ENCODE measurements at regions not wholly inside any gene's neighbourhood (a gene's known extent, or its start where the extent isn't known, plus 50 kb on each side); places are given as distances from the start of the nearest gene placed in this dataset.
"Not testable (repeated sequence)": the region's sequence is repeated elsewhere in the genome, so short reads cannot be mapped to it uniquely, and the experiment has no call there.

DNA sequence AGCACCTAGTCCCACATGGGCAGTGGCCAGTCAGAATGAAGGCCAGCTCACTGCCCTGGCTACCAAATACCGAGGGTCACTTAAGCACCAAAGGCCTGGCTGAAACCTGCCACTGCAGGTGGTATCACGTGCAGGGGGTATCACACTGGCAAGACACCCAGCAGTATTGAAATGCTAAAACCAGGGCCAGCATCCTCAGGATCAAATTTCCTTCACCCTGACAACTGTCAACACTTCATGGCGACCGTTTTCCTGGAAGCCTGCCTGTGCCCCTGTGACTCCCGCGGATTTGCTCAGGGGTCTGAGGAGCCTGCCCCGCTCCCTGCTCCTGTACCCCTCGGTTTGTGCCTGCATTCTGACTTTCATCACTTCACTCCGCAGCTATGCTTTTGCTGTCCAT is 151.1 kb downstream of the TTLL2 start:
- H3K27ac Mint-ChIP-seq = no peak overlapping the region
- H3K27me3 Mint-ChIP-seq = peaks cover 4% of the 10 kb centered on the region
- intact Hi-C loops (cut with micrococcal nuclease) = no loop called here
- no peaks in the 10 kb centered on the region for H3K4me1 Mint-ChIP-seq
- no peak overlapping the region for H3K4me3 Mint-ChIP-seq
- DNase-seq = no peak
- H3K9me3 Mint-ChIP-seq = no peaks in the 10 kb centered on the region
- H3K36me3 Mint-ChIP-seq (ENCODE audit: low read depth) = no peaks in the 10 kb centered on the region

DNA sequence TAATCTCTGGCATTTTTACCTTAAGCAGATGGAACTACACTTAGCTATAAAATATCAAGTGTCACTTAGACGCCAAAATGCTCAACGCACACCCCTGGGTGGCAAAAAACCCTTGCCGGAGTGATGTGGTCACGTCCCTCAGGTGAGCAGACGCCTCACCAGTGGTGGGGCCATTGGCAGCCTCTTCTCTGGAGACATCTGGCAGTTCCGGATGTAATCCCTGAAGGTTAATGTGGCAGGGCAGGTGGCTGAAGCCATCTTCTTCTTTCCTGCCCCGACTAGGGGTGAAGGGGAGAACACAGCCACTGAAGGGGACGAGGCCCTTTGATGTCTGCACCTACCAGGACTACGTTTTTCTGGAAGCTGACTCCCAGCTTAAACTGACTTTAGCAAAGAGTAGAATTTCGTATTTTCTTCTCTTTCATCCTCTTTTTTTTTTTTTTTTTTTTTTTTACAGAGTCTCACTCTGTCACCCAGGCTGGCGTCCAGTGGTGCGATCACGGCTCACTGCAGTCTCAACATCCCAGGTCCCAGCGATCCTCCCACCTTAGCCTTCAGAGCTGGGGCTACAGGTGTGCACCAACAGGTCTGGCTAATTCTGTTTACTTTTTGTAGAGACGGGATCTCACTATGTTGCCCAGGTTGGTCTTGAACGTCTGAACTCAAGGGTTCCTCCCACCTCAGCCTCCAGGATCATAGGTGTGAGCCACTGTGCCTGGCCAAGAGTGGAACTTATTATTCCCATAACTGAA is 152.1 kb downstream of the TTLL2 start:
- no peaks in the 10 kb centered on the region for H3K4me1 Mint-ChIP-seq
- intact Hi-C loops (cut with micrococcal nuclease) = no loop called here
- no peaks in the 10 kb centered on the region for H3K9me3 Mint-ChIP-seq
- no peaks in the 10 kb centered on the region for H3K36me3 Mint-ChIP-seq (ENCODE audit: low read depth)
- no peak overlapping the region for H3K4me3 Mint-ChIP-seq
- peaks cover 4% of the 10 kb centered on the region for H3K27me3 Mint-ChIP-seq
- H3K27ac Mint-ChIP-seq = no peak overlapping the region
- no peak for DNase-seq

DNA sequence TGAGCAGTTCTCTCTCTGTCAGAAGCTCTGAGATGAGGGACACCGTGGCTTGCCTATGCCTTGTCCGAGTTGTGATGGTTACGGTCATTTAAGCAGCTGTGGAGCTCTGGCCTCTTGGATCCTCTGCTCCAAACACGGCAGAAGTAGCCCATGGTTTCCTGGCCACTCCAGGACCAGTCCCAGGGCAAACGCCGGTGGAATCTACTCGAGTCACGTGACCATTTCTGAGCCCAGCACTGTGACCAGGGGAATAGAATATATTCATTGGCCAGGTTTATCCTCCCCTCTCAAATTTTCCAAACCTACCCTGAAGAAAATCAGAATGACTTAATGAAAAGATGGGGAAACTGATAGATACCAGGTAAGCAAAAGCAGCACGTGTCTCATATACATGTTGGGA is 152.8 kb downstream of the TTLL2 start:
- H3K9me3 Mint-ChIP-seq = no peaks in the 10 kb centered on the region
- H3K27ac Mint-ChIP-seq = no peak overlapping the region
- H3K36me3 Mint-ChIP-seq (ENCODE audit: low read depth) = no peaks in the 10 kb centered on the region
- H3K27me3 Mint-ChIP-seq = peaks cover 5% of the 10 kb centered on the region
- H3K4me3 Mint-ChIP-seq = no peak overlapping the region
- no peaks in the 10 kb centered on the region for H3K4me1 Mint-ChIP-seq
- DNase-seq = no peak
- intact Hi-C loops (cut with micrococcal nuclease) = no loop called here

DNA sequence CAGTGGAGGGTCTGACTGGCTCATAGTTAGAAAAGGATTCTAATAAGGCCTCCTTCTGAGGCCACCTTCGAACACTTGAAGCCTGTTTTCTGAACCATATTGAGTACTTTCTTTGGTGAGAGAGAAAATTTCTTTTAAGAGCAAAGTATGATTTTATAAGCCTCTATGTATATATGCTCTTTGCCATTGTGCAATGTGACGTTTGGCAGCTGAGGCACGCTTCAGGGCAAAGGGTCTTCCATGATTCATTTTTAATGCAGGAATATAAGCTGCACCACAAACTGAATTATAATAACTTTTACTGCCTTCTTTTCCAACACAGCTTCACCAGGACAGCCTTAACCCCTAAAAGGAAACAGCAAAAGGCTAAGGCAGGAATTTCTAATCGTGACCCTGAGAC is 154.4 kb downstream of the TTLL2 start:
- Mint-ChIP-seq H3K27ac (no peak overlapping the region), H3K27me3 (peaks cover 7% of the 10 kb centered on the region), H3K9me3 (no peaks in the 10 kb centered on the region), H3K4me1 (no peaks in the 10 kb centered on the region), H3K4me3 (no peak overlapping the region), H3K36me3 (ENCODE audit: low read depth) (no peaks in the 10 kb centered on the region)
- intact Hi-C loops (cut with micrococcal nuclease) = no loop called here
- DNase-seq = no peak

DNA sequence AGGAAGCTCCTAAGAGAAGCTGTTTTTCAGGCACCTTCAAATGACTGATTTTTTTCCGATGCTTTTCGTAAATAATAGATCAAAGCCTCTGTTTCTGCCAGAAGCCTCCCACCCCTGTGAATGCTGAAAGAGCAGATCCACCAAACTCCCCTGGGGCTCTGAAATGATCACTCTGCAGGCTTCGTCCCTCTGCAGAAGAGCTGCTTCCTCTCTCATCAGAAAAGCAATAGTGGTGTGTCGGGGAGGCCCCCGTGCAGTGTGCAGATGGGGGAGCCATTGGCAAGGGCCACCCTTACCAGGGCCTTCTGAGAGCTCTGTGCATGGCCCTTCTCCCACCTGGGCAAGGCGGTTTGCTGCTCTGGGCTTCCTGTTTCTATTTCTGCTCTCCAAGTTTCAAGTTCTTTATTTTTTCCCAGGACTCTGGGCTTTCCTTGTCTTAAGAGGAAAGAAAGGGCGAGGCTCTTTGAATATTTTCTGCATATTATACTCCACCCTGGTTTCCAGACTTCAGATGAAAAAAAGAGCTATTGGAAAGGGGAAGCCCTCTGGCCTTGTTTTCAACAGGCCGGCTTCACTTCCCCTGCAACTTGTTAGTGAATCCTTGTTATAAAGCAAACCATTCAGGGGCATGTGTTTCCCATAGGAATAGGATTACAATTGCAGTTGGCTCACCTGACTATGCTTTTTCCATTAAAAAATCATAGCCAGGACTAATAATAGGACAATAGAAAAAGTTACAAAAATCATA is 155.2 kb downstream of the TTLL2 start:
- no peaks in the 10 kb centered on the region for H3K4me1 Mint-ChIP-seq
- peaks cover 7% of the 10 kb centered on the region for H3K27me3 Mint-ChIP-seq
- no peak overlapping the region for H3K4me3 Mint-ChIP-seq
- no peak for DNase-seq
- H3K36me3 Mint-ChIP-seq (ENCODE audit: low read depth) = no peaks in the 10 kb centered on the region
- H3K27ac Mint-ChIP-seq = no peak overlapping the region
- no peaks in the 10 kb centered on the region for H3K9me3 Mint-ChIP-seq
- intact Hi-C loops (cut with micrococcal nuclease) = no loop called here

DNA sequence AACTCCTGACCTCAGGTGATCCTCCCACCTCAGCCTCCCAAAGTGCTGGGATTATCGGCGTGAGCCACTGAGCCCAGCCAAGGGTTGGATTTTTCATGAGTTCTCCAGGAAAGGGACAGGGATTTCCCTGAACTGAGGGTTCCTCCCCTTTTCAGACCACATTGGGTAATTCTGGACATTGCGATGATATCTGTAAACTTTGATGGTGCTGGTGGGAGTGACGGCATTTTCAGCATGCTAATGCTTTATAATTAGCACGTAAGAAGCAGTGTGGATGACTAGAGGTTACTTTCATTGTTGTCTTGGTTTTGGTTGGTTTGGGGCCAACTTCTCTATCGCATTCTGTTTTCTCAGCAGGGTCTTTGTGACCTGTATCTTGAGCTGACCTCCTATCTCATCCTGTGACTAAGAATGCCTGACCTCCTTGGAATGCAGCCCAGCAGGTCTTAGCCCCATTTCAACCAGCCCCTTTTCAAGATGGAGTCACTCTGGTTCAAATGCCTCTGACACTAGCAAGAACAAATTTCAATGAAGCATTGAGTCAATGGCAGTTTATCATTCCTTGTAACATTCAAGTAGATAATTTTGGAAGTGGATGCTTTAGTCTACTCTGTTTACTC is 156.5 kb downstream of the TTLL2 start:
- no peak overlapping the region for H3K4me3 Mint-ChIP-seq
- no peaks in the 10 kb centered on the region for H3K36me3 Mint-ChIP-seq (ENCODE audit: low read depth)
- H3K27ac Mint-ChIP-seq = no peak overlapping the region
- no peaks in the 10 kb centered on the region for H3K4me1 Mint-ChIP-seq
- DNase-seq = no peak
- intact Hi-C loops (cut with micrococcal nuclease) = no loop called here
- H3K9me3 Mint-ChIP-seq = no peaks in the 10 kb centered on the region
- H3K27me3 Mint-ChIP-seq = peaks cover 7% of the 10 kb centered on the region

DNA sequence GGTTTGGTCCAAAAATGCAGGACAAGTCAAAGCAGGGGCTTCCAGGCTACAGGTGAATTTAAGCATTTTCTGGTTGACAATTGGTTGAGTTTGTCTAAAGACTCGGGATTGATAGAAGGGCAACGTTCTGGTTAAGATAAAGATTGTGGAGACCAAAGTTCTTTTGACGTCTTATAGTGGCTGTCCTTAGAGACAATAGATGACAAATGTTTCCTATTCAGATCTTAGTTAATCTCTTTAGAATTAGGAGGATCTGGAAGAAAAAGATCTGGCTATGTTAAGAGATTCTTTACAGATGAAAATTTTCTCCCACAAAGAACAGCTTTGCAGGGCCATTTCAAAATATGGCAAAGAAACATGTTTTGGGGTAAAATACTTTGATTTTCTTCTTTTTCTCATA is 157.9 kb downstream of the TTLL2 start:
- H3K27me3 Mint-ChIP-seq; H3K36me3 Mint-ChIP-seq (ENCODE audit: low read depth); intact Hi-C loops (cut with micrococcal nuclease); H3K27ac Mint-ChIP-seq; H3K4me1 Mint-ChIP-seq; H3K9me3 Mint-ChIP-seq; H3K4me3 Mint-ChIP-seq; DNase-seq: not testable (repeated sequence)

DNA sequence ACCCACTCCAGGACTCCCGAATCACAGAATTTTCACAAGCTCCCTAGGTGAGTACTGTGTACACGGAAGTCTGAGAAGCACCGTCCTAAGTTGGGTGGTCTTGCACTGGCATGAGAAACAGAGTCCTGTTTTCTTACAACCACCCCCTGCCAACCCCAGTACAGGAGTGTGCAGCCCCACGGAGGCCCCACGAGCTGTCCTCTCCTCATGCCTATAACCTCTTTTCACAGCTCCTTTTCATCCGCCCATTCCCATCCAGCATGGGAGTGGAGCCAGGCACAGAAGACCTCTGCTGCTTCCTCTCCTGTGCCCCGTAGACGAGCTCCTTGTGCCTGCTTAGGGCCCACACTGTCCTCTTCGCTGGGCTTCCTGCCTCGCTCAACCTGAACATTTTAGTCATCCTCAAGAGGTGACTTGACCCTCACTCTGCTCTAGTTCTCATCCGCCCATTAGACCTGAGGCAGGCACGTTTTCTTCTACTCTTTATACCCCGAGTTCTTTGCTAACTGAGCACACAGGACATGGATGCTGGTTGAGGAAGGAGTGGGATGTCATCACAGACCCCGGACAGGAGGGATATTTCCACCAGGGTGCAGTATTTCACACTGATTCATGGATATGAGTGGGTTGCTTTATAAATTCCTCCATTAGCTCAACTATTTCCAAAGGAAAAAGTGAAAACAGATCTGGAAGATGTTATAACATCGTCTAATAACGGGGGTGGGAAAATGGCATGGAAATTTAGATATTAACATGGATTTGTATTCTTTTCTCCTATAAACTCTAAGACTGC is 160.5 kb downstream of the TTLL2 start:
- H3K4me1 Mint-ChIP-seq = no peaks in the 10 kb centered on the region
- H3K36me3 Mint-ChIP-seq (ENCODE audit: low read depth) = no peaks in the 10 kb centered on the region
- peaks cover 8% of the 10 kb centered on the region for H3K27me3 Mint-ChIP-seq
- intact Hi-C loops (cut with micrococcal nuclease) = loop anchor here (2.0 kb wide), 1 partner anchor 413 kb away; no protein-coding TSS in a partner anchor
- DNase-seq = no peak
- no peaks in the 10 kb centered on the region for H3K9me3 Mint-ChIP-seq
- H3K4me3 Mint-ChIP-seq = no peak overlapping the region
- H3K27ac Mint-ChIP-seq = no peak overlapping the region

DNA sequence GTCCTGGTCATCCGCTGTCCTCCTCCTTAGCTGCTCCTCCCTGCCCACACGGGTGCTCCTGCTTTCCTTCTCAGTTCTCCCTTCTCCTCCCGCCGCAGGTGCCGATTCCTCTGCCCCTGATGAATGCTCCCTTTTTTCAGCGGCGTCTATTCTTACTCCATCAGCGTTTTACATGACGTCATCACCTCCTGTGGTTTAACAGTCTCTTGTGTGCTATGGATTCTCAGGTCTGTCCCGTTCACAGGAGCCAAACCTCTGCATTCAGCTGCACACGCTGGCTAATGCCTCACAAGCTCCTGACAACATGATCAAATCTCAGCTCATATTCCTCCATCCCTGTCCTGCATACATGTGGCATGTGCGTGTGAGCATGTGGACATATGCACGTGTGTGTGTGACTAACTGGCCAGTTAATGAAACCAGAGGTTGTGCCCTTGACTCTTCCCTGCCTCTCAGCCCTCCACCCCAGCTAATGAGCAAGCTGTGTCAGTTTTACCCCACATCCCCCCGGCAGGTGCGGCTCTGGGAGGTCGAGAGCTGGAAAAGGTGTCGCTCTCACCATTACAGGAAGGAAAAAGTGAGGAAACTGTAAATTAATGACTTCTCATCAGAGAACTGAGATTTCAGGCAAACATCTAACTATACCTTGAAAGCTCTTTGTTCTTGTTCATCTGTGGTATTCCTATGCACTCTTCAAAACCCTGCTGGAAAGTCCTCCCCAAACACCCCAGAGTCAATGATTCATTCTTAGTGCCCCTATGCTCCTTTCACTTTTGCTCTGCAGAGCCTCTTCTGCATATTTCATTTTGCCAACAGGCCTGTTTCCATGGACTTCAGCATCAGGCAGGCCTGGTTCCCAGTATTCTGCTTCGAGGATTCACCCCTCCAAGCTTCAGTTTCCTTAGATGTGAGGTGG is 163.1 kb downstream of the TTLL2 start:
- Mint-ChIP-seq H3K4me1 (no peaks in the 10 kb centered on the region), H3K4me3 (no peak overlapping the region), H3K9me3 (no peaks in the 10 kb centered on the region), H3K27ac (no peak overlapping the region), H3K27me3 (peaks cover 3% of the 10 kb centered on the region), H3K36me3 (ENCODE audit: low read depth) (no peaks in the 10 kb centered on the region)
- no peak for DNase-seq
- intact Hi-C loops (cut with micrococcal nuclease) = no loop called here

DNA sequence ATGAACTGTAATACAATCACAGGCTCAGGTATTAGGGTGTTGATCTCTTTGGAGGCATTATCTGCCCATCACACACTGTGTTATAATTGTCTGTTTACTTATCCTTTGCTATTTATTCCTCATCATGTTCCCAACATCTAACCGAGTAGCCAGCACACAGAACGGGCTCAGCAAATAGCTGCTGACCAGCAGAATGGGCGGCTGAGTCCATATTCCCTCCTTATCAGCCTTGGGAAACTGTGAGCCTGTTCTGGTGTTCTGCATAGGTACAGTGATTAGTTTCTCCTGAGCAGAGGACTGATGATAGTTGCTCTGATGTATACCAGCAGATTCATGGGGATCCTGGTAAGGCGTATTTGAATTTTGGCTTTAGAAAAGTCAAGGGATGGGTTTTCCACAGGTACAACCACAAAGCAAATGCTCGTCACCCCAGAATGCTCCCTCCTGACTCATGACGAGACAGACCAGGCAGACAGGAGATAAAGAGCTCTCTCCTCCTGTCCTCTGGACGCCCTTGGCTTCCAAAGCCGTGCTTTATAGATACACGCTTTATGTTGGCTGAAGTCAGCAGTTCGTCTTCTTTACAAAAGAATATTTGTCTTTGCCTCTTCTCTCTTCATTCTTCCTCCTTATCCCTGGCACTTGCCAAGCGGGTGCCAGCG is 166.7 kb downstream of the TTLL2 start:
- intact Hi-C loops (cut with micrococcal nuclease) = no loop called here
- H3K4me3 Mint-ChIP-seq = no peak overlapping the region
- no peaks in the 10 kb centered on the region for H3K9me3 Mint-ChIP-seq
- peaks cover 3% of the 10 kb centered on the region for H3K27me3 Mint-ChIP-seq
- no peaks in the 10 kb centered on the region for H3K36me3 Mint-ChIP-seq (ENCODE audit: low read depth)
- no peak for DNase-seq
- H3K27ac Mint-ChIP-seq = no peak overlapping the region
- no peaks in the 10 kb centered on the region for H3K4me1 Mint-ChIP-seq

DNA sequence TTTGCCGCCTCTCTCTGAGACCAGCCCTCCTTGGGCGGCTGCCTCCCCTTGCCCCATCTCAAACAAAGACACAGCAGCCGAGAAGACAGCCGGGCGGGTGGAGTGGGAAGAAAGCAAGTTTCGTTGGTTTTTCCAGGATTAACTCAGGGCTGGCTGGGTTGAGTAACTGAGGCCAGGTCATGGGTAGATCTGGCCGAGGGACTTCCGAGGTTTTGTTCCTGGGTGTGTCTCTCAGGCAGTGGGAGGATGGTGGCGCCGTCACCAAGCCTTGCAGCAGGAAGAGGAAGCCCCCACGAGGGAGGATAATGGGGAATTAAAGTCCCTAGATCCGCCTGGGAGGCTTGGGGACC is 167.2 kb downstream of the TTLL2 start:
- intact Hi-C loops (cut with micrococcal nuclease) = no loop called here
- Mint-ChIP-seq H3K4me3 (no peak overlapping the region), H3K4me1 (no peaks in the 10 kb centered on the region), H3K27ac (no peak overlapping the region), H3K9me3 (no peaks in the 10 kb centered on the region), H3K36me3 (ENCODE audit: low read depth) (no peaks in the 10 kb centered on the region), H3K27me3 (no peaks in the 10 kb centered on the region)
- no peak for DNase-seq

DNA sequence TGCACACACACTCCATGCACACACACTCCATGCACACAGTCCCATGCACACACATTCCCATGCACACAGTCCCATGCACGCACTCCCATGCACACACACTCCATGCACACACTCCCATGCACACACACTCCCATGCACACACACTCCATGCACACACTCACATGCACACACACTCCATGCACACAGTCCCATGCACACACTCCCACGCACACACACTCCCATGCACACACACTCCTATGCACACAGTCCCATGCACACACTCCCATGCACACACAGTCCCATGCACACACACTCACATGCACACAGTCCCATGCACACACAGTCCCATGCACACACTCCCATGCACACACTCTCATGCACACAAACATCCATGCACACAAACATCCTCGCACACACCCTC is 168.4 kb downstream of the TTLL2 start:
- no peaks in the 10 kb centered on the region for H3K27me3 Mint-ChIP-seq
- H3K4me1 Mint-ChIP-seq = no peaks in the 10 kb centered on the region
- H3K36me3 Mint-ChIP-seq (ENCODE audit: low read depth) = no peaks in the 10 kb centered on the region

More for the DNA sequence above, 168.4 kb downstream of the TTLL2 start:
- Mint-ChIP-seq H3K4me3 (no peak overlapping the region), H3K27ac (no peak overlapping the region), H3K9me3 (no peaks in the 10 kb centered on the region)
- no peak for DNase-seq
- intact Hi-C loops (cut with micrococcal nuclease) = no loop called here
